Astrocyte (in vitro differentiated cells and primary cell): ENCODE measurements at regions not wholly inside any gene's neighbourhood (a gene's known extent, or its start where the extent isn't known, plus 50 kb on each side); places are given as distances from the start of the nearest gene placed in this dataset.

ENCODE experiments used
- EZH2 ChIP-seq: IDR thresholded peaks from 2 replicates; pipeline ENCODE4 v1.6.1; 2012; ENCODE audit warnings: mild to moderate bottlenecking, low read length, inconsistent platforms; ENCODE audit not compliant: insufficient read depth
- TF ChIP-seq, protein P1 (sequence below): IDR thresholded peaks from 2 replicates; pipeline ENCODE4 v1.5.1; 2011; ENCODE audit warnings: low read depth, mild to moderate bottlenecking, inconsistent platforms, low read length, moderate library complexity; ENCODE audit not compliant: insufficient read depth

DNA sequence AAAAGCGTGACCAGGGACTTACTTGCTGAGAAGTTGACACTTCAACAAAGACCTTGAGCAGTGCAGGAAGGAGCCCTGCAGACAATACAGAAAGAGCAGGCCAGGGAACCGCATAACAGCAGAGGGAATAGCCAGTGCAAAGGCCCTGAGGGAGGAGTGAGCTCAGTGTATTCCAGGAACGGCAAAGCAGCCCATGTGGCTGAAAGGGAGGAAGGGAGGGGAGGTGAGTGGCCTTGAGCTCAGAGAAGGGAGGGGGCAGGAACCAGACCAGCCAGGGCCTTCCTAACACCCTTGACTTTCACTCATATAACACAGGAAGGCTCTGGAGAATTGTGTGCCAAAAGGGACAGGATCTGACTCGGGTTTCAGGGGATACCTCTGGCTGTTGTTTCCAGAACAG, 112.2 kb downstream of the BCOR start:
- TF ChIP-seq EZH2: no peak
- TF ChIP-seq, protein P1, sequence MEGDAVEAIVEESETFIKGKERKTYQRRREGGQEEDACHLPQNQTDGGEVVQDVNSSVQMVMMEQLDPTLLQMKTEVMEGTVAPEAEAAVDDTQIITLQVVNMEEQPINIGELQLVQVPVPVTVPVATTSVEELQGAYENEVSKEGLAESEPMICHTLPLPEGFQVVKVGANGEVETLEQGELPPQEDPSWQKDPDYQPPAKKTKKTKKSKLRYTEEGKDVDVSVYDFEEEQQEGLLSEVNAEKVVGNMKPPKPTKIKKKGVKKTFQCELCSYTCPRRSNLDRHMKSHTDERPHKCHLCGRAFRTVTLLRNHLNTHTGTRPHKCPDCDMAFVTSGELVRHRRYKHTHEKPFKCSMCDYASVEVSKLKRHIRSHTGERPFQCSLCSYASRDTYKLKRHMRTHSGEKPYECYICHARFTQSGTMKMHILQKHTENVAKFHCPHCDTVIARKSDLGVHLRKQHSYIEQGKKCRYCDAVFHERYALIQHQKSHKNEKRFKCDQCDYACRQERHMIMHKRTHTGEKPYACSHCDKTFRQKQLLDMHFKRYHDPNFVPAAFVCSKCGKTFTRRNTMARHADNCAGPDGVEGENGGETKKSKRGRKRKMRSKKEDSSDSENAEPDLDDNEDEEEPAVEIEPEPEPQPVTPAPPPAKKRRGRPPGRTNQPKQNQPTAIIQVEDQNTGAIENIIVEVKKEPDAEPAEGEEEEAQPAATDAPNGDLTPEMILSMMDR: no peak
